GM18858 (cell line): ENCODE measurements at regions not wholly inside any gene's neighbourhood (a gene's known extent, or its start where the extent isn't known, plus 50 kb on each side); places are given as distances from the start of the nearest gene placed in this dataset.

Experiments used
- ATAC-seq: cut with Tn5 transposase; IDR thresholded peaks from one replicate; pipeline ENCODE4 v1.9.1; 2021; ENCODE audit not compliant: unreplicated experiment

DNA sequence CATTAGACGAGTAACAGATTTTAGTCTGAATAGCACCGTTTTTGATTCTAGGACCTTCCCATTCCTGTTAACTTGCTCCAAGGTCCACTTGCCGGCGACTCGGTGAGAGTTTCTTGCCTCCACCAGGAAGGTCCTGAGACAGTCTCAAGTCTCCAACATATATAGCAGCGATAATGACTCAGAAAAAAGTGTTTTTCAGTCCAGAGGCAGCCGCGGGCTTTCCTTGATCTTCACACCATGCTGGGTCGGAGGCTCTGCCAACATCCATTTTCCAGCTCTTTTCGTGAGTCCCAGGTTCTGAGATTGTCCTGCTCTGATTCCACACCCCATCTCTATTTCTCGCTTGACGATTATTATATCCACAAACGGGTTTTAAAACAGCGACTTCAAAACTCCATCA, 170.5 kb downstream of the GPX5 start:
- no peak for ATAC-seq

DNA sequence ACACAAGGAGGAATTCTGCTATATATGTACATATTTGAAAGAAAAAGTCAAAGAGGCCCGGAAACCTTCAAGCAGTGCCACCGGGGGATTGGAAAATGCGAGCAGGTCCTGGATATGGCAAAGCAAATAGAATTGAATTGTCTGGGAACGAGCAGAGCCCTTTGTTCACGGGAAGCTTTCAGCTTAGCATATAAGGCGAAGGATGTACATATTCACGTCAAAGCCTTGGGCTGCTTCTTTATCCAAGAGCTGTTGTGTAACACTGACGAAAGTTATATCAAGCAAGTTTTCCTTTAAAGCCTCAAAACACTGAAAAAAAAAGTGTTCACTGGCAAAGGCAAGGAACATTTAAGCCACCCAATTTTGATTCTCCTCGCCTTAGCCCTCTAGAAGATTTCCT, 171.0 kb downstream of the GPX5 start:
- ATAC-seq, result no peak

DNA sequence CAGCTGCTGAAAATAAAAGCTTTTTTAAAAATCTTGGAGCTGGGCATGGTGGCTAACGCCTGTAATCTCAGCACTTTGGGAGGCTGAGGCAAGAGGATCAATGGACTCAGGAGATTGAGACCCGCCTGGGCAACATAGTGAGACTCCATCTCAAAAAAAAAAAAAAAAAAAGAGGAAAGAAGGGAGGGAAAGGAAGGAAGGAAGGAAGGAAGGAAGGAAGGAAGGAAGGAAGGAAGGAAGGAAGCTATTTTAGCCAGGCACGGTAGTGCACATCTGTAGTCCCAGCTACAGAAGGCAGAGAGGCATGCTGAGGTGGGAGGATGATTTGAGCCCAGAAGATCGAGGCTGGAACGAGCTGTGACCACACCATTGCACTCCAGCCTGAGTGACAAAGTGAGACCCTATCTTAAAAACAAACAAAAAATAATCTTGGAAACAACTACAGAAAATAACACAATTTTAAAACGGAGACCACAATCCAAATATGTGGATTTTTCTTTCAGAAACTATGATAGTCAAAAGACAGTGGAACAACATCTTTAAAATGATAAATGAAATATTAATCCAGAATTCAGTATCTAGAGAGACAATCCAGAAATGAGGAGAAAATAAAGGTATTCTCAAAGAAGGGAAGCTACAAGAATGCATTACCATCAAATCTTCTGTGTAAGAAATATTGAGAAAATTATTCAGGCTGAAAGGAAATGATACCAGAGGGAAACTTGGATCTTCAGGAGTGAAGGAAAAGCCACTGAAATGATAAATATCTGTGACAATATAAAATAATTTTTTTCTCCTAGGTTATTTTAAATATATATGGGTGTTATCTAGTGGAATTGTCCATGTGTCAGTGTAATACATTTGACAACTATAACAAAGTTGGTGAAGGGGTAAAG, 182.0 kb downstream of the GPX5 start:
- no peak for ATAC-seq

DNA sequence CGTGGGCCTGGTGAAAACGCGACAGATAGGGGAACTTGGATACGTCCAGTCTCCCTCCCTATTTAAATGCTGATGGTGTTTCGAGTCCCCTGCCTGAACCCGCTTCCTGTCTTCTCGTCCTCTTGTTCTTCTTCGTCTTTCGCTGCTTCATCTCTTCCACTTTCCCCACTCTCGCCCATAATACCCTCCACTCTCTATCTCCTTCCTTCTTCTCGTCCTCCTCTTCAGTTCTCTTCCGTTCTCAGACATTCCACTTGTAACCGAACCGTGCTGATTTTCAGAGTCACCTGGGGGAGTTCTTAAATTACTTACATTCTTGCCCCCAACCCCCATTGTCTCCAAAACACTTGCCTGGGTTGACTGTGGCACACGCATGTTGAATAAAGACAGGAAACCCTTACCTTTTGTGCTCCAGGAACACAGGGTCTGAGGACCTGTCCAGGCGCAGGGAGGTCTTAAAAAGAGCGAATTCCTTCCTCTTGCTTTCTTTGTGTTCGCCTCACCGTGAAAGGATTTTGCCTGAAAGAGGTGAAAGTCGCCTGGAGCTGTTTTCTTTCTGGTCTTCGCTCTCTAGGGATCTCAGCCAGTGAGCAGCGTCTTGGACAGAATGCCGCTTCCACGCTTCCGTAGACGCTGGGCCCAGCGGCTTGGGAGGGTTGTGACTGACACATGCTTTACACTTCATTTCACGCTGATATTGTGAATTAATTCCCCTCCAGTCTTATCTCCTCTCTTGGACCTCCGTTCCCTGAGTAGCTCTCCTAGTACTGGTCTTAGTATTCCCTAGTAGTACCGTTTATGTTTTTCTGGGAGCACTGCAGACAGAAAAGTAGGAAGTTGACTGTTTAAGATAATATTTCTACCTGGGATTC, 184.0 kb downstream of the GPX5 start:
- ATAC-seq, result no peak

DNA sequence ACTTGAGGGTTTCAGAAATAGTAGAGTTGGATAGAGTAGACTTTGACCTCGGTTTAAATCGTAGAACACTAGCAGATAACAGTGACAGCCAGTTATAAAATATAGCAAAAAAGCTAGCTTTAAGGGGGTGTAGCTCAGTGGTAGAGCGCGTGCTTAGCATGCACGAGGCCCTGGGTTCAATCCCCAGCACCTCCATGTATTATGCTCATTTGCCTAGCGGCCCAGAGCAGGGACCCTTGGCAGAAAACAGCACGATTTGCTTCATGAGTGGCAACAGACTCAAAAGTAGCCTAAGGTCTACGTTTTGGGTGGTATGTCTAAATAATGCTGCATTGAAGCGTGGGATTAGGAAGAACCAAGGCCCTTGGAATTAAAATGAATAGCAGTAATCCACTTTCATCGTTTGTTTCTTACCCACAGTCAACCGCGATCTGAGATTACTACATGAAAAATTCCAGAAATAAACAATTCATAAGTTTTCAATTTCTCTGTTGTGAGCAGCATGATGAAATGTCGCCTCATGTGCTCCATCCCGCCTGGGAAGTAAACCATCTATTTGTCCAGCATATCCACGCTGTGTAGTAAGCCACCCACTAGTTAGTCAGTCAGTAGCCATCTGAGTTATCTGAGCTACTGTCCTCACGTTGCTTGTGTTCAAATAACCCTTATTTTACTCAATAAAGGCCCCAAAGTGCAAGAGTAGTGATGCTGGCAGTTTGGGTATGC, 184.9 kb downstream of the GPX5 start:
- no peak for ATAC-seq

DNA sequence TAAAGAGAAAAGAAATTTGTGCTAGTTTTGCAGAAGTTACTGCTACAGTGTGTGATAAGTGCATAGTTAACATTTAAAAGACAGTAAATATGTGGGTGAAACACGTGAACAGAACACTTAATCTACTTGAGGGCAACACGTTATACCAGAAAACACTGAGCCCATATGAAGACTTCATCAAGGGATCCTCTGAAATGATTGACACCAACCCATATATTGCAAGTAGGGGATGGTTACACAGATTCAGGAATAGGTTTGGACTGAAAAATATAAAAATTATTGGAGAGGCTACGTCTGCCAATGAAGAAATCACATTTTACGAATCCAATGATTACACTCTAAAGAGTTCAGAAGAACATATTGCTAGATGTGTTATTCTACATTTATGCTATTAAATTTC, 185.6 kb downstream of the GPX5 start:
- ATAC-seq, result no peak

DNA sequence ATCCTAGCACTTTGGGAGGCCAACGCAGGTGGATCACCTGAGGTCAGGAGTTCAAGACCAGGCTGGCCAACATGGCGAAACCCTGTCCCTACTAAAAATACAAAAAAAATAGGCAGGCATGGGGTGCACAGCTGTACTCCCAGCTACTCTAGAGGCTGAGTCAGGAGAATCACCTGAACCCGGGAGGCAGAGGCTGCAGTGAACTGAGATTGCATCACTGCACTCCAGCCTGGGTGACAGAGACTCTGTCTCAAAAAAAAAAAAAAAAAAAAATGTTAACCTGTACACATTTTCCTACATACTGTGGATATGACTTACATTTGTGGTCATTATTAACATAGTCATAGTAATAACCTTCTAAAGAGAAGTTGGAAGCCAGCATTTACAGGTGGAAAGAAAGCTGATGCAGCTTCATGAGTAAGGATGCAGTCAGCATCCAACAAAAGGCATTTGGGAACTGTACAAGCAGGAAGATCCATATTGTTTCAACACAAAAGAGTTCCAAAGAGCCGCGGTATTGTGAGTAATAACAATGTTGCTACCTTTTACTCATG, 186.2 kb downstream of the GPX5 start:
- no peak for ATAC-seq

DNA sequence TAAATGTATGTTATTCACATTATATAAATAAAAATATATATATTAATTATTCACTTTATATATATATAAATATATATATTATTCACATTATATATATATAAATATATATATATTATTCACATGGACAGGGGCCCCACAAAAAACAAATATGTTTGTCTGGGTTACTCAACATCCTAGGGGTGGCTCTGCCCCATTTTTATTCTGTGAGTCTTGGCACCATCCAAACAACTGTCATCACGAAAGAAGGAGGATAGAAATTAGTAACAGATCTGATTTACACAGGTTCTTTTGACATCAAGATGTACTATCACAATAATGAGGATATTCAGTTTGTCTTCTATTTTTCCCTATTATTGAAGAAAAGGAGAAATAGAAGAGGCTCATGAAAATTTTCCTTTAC, 187.3 kb downstream of the GPX5 start:
- ATAC-seq, result no peak

DNA sequence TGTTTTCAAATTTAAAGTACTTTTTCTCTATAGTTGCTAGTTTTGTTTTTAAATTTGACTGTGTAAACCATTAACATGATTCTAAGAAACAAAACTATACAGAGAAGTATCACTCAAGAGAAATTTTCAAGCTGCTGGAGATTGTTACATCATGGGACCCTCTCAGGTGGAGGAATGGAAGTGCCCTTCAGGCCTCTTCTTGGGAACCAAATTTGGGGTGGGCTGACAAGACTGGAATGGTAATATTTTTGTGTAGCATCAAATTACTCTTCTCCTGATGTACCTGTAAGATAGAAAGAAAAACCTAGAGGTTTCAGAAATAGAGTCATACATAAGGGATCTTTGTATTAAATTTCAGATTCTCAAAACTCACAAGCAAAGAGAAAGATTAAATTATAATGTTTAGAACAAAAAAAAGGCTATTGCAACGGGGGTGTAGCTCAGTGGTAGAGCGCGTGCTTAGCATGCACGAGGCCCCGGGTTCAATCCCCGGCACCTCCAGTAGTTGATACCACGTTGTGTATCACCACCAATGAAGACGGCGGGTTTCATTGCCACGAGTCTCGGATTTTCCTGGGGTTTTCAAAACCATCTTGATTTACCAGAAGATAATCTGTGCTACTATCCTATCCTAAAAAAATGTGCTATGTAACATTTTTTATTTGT, 193.7 kb downstream of the GPX5 start:
- ATAC-seq, result no peak

DNA sequence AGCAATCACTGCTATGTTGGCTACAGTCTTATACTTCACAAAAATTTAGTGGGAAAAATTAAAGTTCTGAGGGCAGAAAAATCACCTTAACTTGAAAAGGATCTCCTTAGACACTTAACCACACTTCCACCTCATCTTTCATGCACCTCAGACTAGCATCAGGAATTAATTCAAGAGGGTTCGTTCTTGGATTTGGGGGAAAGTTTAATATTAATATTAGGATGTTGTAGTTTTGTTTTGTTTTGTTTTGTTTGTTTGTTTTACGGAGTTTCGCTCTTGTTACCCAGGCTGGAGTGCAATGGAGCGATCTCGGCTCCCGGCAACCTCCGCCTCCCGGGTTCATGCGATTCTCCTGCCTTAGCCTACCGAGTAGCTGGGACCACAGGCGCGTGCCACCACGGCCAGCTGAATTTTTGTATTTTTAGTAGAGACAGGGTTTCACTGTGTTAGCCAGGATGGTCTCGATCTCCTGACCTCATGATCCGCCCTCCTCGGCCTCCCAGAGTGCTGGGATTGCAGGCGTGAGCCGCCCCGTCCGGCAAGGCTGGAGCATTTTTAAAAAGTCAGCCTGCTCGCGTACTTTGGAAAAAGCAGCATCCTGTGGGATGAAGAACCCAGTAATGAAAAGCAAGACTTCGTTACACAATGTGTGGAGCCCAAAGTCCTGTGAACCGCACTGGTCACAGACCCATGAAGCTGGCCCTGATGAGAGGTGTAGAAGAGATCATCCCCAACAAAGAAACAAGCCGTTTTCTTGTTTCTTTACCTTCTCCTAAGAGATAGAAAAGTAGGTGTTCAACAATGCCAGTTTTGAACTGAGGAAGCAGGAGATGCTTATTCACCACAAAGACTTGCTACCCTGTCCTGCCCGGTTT, 194.9 kb downstream of the GPX5 start:
- no peak for ATAC-seq

DNA sequence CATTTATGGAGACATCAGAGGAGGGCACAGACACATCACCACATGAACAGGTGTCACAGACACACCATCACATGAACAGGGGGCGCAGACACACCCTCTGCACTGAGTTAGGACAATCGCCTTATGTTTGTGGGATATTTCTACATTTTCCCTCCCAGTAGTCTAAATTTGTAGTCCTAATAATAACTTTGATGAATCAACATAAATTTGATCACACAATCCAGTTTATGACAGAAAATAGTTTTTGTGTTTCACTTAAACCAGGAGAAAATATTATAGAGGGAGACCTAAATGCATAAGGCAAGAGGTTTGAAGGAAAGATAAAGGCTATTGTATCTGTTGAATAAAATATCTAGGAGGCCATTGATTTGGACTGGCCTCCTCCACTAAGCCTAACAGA, 195.7 kb downstream of the GPX5 start:
- ATAC-seq, result no peak

DNA sequence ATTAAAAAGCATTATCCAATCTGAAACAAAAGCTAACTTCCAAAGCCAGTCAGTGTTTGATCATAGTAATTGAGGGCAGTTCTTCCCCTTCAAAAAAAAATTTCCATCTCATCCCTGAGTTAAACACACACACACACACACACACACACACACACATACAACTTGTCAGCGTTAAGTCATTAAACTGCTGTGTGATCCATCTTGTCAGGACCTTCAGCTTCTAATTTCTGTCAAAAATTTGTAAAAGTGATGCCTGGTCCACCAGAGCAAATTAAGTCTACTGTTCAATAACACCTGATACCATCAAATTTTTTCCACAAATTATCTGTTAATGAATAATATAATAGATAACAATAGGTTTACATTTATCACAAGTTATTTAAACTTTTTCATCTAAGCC, 198.7 kb downstream of the GPX5 start:
- no peak for ATAC-seq

DNA sequence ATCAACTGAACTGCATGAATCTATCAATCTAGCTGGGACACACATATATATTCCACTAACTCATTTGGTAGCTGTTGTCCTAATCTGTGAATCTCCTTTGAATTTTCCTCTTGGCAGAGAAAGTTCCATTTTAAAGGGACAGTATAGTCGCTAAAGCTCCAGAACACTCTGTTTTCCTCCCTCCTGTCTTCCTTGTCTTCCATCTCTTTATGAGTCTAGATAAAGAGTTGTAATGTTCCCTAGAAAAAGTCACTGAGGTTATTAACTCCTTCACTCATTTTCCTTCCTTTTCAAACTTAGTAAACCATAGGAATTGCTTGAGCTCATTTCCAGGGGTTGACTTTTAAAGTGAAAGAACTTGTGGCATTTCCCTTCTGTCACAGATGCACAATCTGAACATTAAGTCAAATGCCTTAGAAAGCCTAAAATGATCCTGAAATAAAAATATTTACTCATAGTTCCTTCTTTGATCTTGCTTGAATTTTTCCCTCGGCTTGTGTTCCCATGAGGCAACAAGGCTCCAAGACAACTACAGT, 198.4 kb downstream of the TRIM27 start:
- no peak for ATAC-seq

DNA sequence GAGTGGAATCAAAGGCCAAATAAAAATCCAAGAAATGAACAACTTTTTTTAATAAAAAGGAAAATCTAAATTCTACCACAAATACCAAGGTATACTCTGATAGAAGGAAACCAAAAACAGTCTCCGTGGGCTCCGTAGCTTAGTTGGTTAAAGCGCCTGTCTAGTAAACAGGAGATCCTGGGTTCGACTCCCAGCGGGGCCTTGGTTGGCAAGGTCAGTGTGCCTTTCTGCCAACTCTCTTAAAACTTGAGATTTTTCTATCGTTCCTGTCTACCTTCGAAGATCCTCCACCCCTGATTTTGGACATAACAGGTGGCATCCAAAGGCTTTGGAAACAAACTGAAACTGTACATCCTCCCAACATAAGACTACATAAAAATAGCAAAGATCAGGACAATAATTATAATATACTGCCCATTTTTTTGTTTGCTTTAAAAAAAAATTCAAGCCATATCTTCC, 197.9 kb downstream of the TRIM27 start:
- ATAC-seq, result no peak

DNA sequence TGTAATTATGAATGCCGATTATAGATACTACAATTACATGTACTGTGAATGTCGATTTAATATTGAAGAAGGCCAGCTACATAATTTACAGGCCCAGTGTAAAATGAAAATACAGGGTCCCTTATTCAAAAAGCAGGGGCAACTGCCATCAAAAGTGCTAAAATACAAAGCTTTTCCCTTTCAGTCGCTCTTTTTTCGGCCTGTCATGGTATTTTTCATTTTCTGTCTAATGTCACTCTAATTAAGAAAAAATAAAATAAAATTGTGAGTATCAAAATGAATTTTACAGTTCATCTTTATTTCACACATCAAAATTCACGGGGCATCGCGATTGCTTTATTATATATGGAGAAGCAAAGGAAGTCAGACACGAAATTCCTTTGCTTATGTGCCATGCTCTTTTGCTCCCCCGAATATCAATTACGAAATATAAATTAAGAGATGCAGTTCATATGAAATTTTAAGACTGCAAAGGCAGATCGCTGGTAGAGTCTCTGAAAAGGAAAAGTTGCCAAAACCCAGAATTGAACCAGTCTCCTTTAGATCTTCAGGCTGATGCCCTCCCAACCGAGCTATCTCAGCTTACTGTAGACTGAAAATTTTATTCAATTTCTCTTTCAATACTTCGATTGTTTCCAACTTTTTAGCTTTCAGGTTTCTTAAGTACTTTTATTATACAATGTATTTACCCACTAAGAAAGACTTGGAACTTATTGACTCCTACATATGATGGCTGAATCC, 197.0 kb downstream of the TRIM27 start:
- no peak for ATAC-seq

DNA sequence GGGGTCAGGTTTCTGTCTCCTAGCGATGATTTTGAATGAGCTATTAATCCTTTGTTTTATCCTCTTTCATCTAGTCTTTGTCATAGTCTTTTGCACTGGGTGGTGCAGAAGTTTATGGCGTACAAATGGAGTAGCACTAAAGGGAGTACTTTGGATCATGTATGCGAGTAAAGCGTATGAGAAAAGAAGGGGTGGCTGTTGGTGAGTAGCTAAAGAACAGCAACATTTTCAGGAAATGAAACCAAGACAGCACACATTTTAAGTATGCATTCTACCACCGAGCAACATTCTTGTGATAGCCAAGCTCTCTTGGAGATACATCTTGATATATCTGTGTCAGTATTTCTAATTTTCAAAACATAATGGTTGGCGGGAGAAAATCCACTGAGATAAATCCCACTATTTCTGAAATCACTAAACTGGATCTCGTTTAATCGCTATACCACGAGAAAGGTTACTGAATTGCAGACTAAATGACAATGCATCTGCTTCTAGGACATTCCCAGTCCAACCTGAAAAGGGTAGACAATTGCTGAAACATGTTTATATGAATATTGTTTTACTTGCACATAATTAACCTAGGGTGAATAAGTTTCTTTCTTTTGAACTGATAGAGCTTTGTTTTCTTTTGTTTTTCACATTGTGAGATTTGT, 196.1 kb downstream of the TRIM27 start:
- ATAC-seq, result no peak

DNA sequence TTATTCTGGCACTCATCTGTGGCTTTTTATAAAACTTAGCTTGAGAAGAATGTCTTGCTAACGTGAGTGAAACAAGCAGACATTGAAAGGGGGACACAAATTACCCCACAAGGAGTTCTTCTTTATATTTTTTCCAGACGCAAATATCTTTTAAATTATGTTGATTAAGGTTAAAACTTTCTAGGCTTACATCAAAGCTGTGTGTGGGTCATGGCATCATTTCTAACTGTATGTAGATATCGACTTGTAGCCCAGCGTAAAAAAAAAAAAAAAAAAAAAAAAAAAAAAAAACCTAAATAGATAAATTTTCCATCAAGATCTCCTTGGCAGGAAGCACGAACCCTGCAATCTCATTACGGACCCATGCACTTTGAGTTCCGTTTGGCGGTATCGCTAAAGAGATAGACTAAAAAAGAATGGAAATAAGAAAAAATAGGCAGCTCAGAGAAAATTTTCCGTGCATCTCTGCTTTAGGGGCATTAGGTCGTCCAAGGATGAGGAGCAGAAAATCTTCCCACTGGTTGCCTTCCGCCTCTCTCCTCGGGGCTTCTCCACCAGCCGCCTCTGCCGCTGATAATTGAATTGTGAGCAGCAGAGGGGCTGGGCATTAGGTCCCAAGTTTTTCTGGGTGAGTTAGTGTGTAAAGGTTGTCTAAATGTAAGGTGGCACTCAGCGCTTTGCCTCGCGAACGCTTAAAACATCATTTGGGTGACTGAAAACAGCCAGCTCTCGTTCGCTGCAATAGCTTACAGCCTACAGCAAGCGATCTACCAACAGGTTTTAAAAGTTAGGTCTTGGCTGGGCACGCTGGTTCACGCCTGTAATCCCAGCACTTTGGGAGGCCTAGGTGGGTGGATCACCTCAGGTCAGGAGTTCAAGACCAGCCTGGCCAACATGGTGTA, 194.0 kb downstream of the TRIM27 start:
- ATAC-seq, result no peak
